OCI-LY1 (cell line): ENCODE measurements at regions not wholly inside any gene's neighbourhood (a gene's known extent, or its start where the extent isn't known, plus 50 kb on each side); places are given as distances from the start of the nearest gene placed in this dataset.

Experiments
- CTCF ChIP-seq: fragments of 200-600 bp; sonication (generic), shearing (Covaris generic); IDR thresholded peaks from 2 replicates; pipeline ENCODE4 v1.5.1; 2017; ENCODE audit warnings: mild to moderate bottlenecking, antibody characterized with exemption, low read length, moderate library complexity, mixed read lengths
- EZH2 ChIP-seq: fragments of 200-600 bp; sonication (generic), shearing (Covaris generic); IDR thresholded peaks from 2 replicates; pipeline ENCODE4 v1.8.0; 2017; ENCODE audit warnings: borderline replicate concordance, mixed run types, mild to moderate bottlenecking, antibody characterized with exemption, low read length, moderate library complexity, mixed read lengths

- no peak for TF ChIP-seq EZH2
- no peak for TF ChIP-seq CTCF
Observed at GRCh38 chr3:13202744-13203397, 129.6 kb upstream of the IQSEC1 start.
